Right atrium auricular region (tissue), 2 donors: ENCODE measurements at regions not wholly inside any gene's neighbourhood (a gene's known extent, or its start where the extent isn't known, plus 50 kb on each side); places are given as distances from the start of the nearest gene placed in this dataset.

Source experiments
- DNase-seq: peaks from one replicate; pipeline ENCODE4 v3.0.0-alpha.2; 2019; ENCODE audit warnings: low spot score
- H3K27ac ChIP-seq, 2 donors: fragments of 200-600 bp; sonication (generic); 1 replicate in 1 of 2; 2 replicates in 1 of 2; pipeline ENCODE4 v1.5.1; 2016 to 2019
- H3K27me3 ChIP-seq, 2 donors: fragments of 200-600 bp; sonication (generic); one replicate each; pipeline versions ENCODE4 v1.5.1 to v1.6.0; 2017 to 2019
- H3K36me3 ChIP-seq: fragments of 200-600 bp; sonication (generic); one replicate; pipeline ENCODE4 v1.5.1; 2016
- H3K4me1 ChIP-seq, 2 donors: fragments of 200-600 bp; sonication (generic); one replicate each; pipeline versions ENCODE4 v1.5.1 to v1.6.0; 2017 to 2019
- H3K4me3 ChIP-seq, 2 donors: fragments of 200-600 bp; sonication (generic); 1 replicate in 1 of 2; 2 replicates in 1 of 2; pipeline ENCODE4 v1.5.1; 2017 to 2019; ENCODE audit warnings: mild to moderate bottlenecking in 1 of 2, moderate library complexity in 1 of 2
- H3K9me3 ChIP-seq, 2 donors: fragments of 200-600 bp; sonication (generic); one replicate each; pipeline ENCODE4 v1.5.1; 2019
- TF ChIP-seq, protein P1 (sequence below), 2 donors: fragments of 200-600 bp; sonication (generic); IDR thresholded peaks; one replicate each; pipeline ENCODE4 v1.5.1; 2019; ENCODE audit warnings: antibody characterized with exemption in 2 of 2

DNA sequence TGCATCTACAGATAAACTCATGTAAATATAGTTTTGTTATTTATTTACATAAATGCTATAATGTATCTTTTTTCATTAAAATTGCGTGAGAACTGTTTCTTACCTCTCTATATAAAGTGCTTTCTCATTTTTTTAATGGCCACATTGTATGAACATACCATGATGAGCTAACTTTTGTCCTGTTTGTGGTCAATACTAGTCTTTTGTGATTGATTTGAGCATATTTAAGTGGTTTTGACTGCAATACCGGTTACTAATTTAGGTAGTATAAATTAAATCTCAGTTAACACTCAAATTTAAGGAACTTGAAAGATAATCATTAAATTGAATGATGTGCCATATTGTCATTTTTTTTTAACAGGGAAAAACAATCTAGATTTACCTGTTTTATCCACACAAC, 108.2 kb downstream of the HAUS1 start:
- Histone ChIP-seq H3K4me3 (no peak overlapping the region), H3K27me3 (no peaks in the 10 kb centered on the region), H3K9me3 (no peaks in the 10 kb centered on the region), H3K36me3 (peaks cover 4% of the 10 kb centered on the region), H3K4me1 (peaks cover 0 to 38% of the 10 kb centered on the region in 2 donors), H3K27ac (no peak overlapping the region)
- no peak for DNase-seq
- TF ChIP-seq, protein P1, sequence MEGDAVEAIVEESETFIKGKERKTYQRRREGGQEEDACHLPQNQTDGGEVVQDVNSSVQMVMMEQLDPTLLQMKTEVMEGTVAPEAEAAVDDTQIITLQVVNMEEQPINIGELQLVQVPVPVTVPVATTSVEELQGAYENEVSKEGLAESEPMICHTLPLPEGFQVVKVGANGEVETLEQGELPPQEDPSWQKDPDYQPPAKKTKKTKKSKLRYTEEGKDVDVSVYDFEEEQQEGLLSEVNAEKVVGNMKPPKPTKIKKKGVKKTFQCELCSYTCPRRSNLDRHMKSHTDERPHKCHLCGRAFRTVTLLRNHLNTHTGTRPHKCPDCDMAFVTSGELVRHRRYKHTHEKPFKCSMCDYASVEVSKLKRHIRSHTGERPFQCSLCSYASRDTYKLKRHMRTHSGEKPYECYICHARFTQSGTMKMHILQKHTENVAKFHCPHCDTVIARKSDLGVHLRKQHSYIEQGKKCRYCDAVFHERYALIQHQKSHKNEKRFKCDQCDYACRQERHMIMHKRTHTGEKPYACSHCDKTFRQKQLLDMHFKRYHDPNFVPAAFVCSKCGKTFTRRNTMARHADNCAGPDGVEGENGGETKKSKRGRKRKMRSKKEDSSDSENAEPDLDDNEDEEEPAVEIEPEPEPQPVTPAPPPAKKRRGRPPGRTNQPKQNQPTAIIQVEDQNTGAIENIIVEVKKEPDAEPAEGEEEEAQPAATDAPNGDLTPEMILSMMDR (IDR thresholded peaks at IDR 0.05), result no peak

DNA sequence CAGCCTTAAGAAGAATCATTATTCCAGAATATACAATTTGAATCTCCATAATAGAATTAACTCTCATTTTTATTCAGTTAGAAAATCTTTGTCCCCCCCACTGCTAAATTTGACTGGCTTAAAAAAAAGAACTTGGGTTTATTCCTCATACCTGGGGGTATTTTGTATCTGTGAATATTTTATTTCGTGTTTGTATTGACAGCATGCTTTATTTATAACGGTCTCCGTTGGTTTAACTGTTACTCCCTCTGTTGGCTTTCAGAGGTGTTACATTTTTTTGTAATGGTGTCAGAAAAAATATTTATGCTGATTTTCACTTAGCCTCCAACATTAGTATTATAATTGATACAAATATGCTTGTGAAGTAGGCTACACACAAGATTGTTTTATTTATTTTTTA, 109.1 kb downstream of the HAUS1 start:
- H3K9me3 ChIP-seq, result no peaks in the 10 kb centered on the region
- H3K36me3 ChIP-seq, result peaks cover 4% of the 10 kb centered on the region
- H3K4me1 ChIP-seq, result peaks cover 0 to 38% of the 10 kb centered on the region in 2 donors
- TF ChIP-seq, protein P1 (IDR thresholded peaks at IDR 0.05), result peak in 1 of 2 donors; percentile 63
- H3K27ac ChIP-seq, result no peak overlapping the region
- no peak for DNase-seq
- no peaks in the 10 kb centered on the region for H3K27me3 ChIP-seq
- H3K4me3 ChIP-seq, result no peak overlapping the region

DNA sequence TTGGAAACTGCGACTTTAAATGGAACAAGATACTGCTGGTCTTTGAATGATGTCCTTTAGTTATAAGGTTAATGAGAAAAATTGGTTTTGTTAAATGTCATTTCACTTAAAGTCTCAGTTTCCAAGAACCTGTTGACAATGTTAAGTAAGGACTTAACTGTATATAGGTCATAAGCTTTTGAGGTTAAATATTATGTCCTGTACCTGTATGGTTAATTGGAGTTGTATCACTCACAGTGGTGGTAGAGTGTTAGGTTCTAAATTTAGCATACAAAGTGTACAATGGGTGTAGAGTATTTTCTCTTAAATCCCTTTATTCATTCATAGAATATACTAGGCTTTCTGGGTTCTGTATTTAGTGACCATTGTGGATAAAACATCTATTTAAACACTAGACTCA, 110.2 kb downstream of the HAUS1 start:
- H3K27me3 ChIP-seq, result no peaks in the 10 kb centered on the region
- DNase-seq, result no peak
- H3K4me3 ChIP-seq, result no peak overlapping the region
- no peak overlapping the region for H3K27ac ChIP-seq
- no peaks in the 10 kb centered on the region for H3K9me3 ChIP-seq
- TF ChIP-seq, protein P1 (IDR thresholded peaks at IDR 0.05), result no peak
- H3K36me3 ChIP-seq, result peaks cover 4% of the 10 kb centered on the region
- H3K4me1 ChIP-seq, result peaks cover 0 to 33% of the 10 kb centered on the region in 2 donors

DNA sequence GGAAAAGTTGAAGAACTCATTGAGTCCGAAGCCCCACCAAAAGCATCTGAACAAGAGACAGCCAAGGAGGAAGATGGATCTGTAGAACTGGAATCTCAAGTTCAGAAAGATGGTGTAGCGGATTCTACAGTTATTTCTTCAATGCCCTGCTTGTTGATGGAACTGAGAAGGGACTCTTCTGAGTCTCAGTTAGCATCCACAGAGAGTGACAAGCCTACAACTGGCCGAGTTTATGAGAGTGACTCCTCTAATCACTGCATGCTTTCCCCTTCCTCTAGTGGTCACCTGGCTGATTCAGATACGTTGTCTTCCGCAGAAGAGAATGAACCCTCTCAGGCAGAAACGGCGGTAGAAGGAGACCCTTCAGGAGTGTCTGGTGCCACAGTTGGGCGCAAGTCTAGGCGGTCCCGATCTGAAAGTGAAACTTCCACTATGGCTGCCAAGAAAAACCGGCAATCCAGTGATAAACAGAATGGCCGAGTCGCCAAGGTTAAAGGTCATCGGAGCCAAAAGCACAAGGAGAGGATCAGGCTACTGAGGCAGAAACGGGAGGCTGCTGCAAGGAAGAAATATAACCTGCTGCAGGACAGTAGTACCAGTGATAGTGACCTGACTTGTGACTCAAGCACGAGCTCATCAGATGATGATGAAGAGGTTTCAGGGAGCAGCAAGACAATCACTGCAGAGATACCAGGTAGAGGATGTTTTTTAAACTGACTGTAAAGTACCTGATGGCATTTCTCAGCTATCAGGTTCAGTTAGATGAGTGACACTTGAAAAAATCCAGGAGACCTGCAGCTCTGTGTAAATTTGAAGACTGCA, 111.9 kb downstream of the HAUS1 start:
- Histone ChIP-seq H3K9me3 (no peaks in the 10 kb centered on the region), H3K4me1 (peaks cover 0 to 32% of the 10 kb centered on the region in 2 donors), H3K36me3 (no peaks in the 10 kb centered on the region), H3K27me3 (no peaks in the 10 kb centered on the region), H3K4me3 (peak overlapping the region in 1 of 2 donors; percentile 22), H3K27ac (peak overlapping the region; percentile 34 to 50)
- no peak for DNase-seq
- TF ChIP-seq, protein P1 (IDR thresholded peaks at IDR 0.05), result no peak

DNA sequence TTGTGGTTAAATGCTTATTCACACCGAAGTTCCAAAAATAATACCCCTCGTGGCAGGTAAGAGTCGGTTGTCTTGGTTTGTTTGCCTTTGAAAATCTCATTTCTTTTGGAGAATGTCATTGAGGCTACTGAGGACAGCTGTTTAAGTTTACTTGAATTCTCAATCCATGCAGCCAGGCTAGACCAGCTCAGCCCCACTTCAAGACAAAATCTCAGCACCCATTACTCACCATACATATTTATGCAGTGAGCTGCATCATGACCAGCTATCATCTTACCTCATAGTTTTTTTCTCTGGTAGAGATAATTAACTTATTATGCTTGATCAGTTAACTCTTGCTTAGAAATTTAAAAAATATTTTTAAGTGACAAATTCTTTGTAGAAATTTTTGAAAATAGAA, 115.9 kb downstream of the HAUS1 start:
- H3K36me3 ChIP-seq, result no peaks in the 10 kb centered on the region
- H3K27ac ChIP-seq, result peak overlapping the region in 1 of 2 donors; percentile 15
- no peaks in the 10 kb centered on the region for H3K27me3 ChIP-seq
- H3K9me3 ChIP-seq, result no peaks in the 10 kb centered on the region
- TF ChIP-seq, protein P1 (IDR thresholded peaks at IDR 0.05), result no peak
- H3K4me3 ChIP-seq, result no peak overlapping the region
- H3K4me1 ChIP-seq, result peaks cover 0 to 27% of the 10 kb centered on the region in 2 donors
- no peak for DNase-seq
